Caco-2 (cell line): ENCODE measurements at regions not wholly inside any gene's neighbourhood (a gene's known extent, or its start where the extent isn't known, plus 50 kb on each side); places are given as distances from the start of the nearest gene placed in this dataset.
"Not testable (repeated sequence)": the region's sequence is repeated elsewhere in the genome, so short reads cannot be mapped to it uniquely, and the experiment has no call there.

Source experiments
- BruUV-seq: library from RNA; stranded (reverse); fragments of 400-500 nt; replicated peaks from 2 replicates; lab custom pipeline; 2021; lab: Mats Ljungman, UMichigan
- CTCF ChIA-PET: fragments of 300-600 bp; sonication (Branson Sonifier 250); formaldehyde crosslinking; loops from one replicate; lab custom pipeline; 2022; ENCODE audit warnings: antibody characterized with exemption; lab: Charles Lee
- POLR2A ChIA-PET: fragments of 300-600 bp; sonication (Branson Sonifier 250); formaldehyde crosslinking; loops from one replicate; lab custom pipeline; 2022; ENCODE audit warnings: antibody characterized with exemption; lab: Charles Lee
- DNase-seq, 2 experiments: peaks; one replicate each; pipeline versions ENCODE4 v3.0.0 to v3.0.0-alpha.2; 2020 to 2022
- H3K27me3 ChIP-seq: replicated peaks from 2 replicates; pipeline ENCODE4 v1.6.0; 2011; ENCODE audit warnings: low read length; ENCODE audit not compliant: control insufficient read depth, insufficient read depth
- H3K36me3 ChIP-seq: 2 replicates; pipeline ENCODE4 v1.5.1; 2011; ENCODE audit warnings: low read length; ENCODE audit not compliant: control insufficient read depth, insufficient read depth
- H3K4me1 ChIP-seq: fragments of 250-450 bp; sonication (Bioruptor Pico); 2 replicates; pipeline ENCODE4 v1.5.1; 2020; ENCODE audit warnings: mild to moderate bottlenecking
- H3K4me3 ChIP-seq: 2 replicates; pipeline ENCODE4 v1.5.1; 2011; ENCODE audit warnings: low read depth, mild to moderate bottlenecking, control low read depth, low read length
- H3K9me3 ChIP-seq: fragments of 250-450 bp; sonication (Bioruptor Pico); 2 replicates; pipeline ENCODE4 v1.5.1; 2020; ENCODE audit warnings: mild to moderate bottlenecking, moderate library complexity
- H3K27ac Mint-ChIP-seq: one replicate; pipeline ENCODE4 v1.8.0; 2022; ENCODE audit warnings: mixed read lengths; ENCODE audit not compliant: unreplicated experiment
- H3K27me3 Mint-ChIP-seq: one replicate; pipeline ENCODE4 v1.8.0; 2022; ENCODE audit warnings: mixed read lengths; ENCODE audit not compliant: insufficient read depth, unreplicated experiment
- H3K36me3 Mint-ChIP-seq: one replicate; pipeline ENCODE4 v1.8.0; 2022; ENCODE audit warnings: mild to moderate bottlenecking, mixed read lengths; ENCODE audit not compliant: insufficient read depth, unreplicated experiment
- H3K4me1 Mint-ChIP-seq: one replicate; pipeline ENCODE4 v1.8.0; 2022; ENCODE audit warnings: low read depth, mixed read lengths; ENCODE audit not compliant: unreplicated experiment
- H3K4me3 Mint-ChIP-seq: one replicate; pipeline ENCODE4 v1.8.0; 2022; ENCODE audit warnings: mild to moderate bottlenecking, moderate library complexity, mixed read lengths; ENCODE audit not compliant: unreplicated experiment
- H3K9me3 Mint-ChIP-seq: one replicate; pipeline ENCODE4 v1.8.0; 2022; ENCODE audit warnings: mixed read lengths; ENCODE audit not compliant: unreplicated experiment
- CTCF ChIP-seq, 2 experiments: fragments of 200-600 bp in 1 of 2; IDR thresholded peaks; 1 replicate in 1 of 2; 2 replicates in 1 of 2; pipeline versions ENCODE4 v1.5.1 to v1.8.0; 2011 to 2022; ENCODE audit warnings: antibody characterized with exemption in 1 of 2, control low read depth in 1 of 2, inconsistent platforms in 1 of 2, low read depth in 1 of 2, low read length in 1 of 2, mild to moderate bottlenecking in 1 of 2, moderate library complexity in 1 of 2; ENCODE audit not compliant: insufficient read depth in 1 of 2, severe bottlenecking in 1 of 2, unreplicated experiment in 1 of 2
- intact Hi-C: fragments of 100-400 bp; cut with micrococcal nuclease; formaldehyde crosslinking; loops from one replicate; pipeline ENCODE4 v1.10.0; 2022; ENCODE audit not compliant: unreplicated experiment

GRCh38 chr6:9697263-9697931, 717.5 kb downstream of the TFAP2A start:
- no peaks in the 10 kb centered on the region for H3K9me3 ChIP-seq
- H3K9me3 Mint-ChIP-seq, result peaks cover 24% of the 10 kb centered on the region
- POLR2A ChIA-PET, result no interaction called here
- CTCF ChIA-PET, result no interaction called here
- H3K4me3 Mint-ChIP-seq, result no peak overlapping the region
- intact Hi-C loops, result no loop called here
- no peak for TF ChIP-seq CTCF (IDR thresholded peaks at IDR 0.05; ENCODE audit: insufficient read depth in 1 of 2, low read depth in 1 of 2, low read length in 1 of 2, severe bottlenecking in 1 of 2, unreplicated experiment in 1 of 2)
- no peaks in the 10 kb centered on the region for H3K4me1 Mint-ChIP-seq
- no peaks in the 10 kb centered on the region for H3K27me3 Mint-ChIP-seq
- no peak overlapping the region for H3K27ac Mint-ChIP-seq
- no peaks in the 10 kb centered on the region for H3K4me1 ChIP-seq
- no peaks in the 10 kb centered on the region; the same call in 1 of the 2 replicates for H3K36me3 ChIP-seq
- no peak overlapping the region for H3K4me3 ChIP-seq
- no TSS peak for BruUV-seq
- no peak for DNase-seq
- H3K36me3 Mint-ChIP-seq, result peaks cover 5% of the 10 kb centered on the region
- no peaks in the 10 kb centered on the region for H3K27me3 ChIP-seq

GRCh38 chr6:9690388-9690787, 724.5 kb downstream of the TFAP2A start:
- no peak for TF ChIP-seq CTCF (IDR thresholded peaks at IDR 0.05; ENCODE audit: insufficient read depth in 1 of 2, low read depth in 1 of 2, low read length in 1 of 2, severe bottlenecking in 1 of 2, unreplicated experiment in 1 of 2)
- H3K36me3 Mint-ChIP-seq, result no peaks in the 10 kb centered on the region
- H3K4me3 Mint-ChIP-seq, result no peak overlapping the region
- H3K27ac Mint-ChIP-seq, result no peak overlapping the region
- Histone ChIP-seq H3K36me3 (no peaks in the 10 kb centered on the region), H3K4me1 (no peaks in the 10 kb centered on the region), H3K9me3 (no peaks in the 10 kb centered on the region), H3K4me3 (no peak overlapping the region), H3K27me3 (no peaks in the 10 kb centered on the region)
- H3K4me1 Mint-ChIP-seq, result no peaks in the 10 kb centered on the region
- POLR2A ChIA-PET, result no interaction called here
- DNase-seq, result no peak
- CTCF ChIA-PET, result no interaction called here
- intact Hi-C loops, result no loop called here
- BruUV-seq, result no TSS peak
- H3K9me3 Mint-ChIP-seq, result peaks cover 16% of the 10 kb centered on the region
- H3K27me3 Mint-ChIP-seq, result no peaks in the 10 kb centered on the region

- not testable (repeated sequence) for DNase-seq, H3K36me3 Mint-ChIP-seq
Observed at GRCh38 chr6:9680727-9681126, 734.1 kb downstream of the TFAP2A start.

More at GRCh38 chr6:9680727-9681126, 734.1 kb downstream of the TFAP2A start:
- BruUV-seq, H3K27ac Mint-ChIP-seq, CTCF ChIA-PET, POLR2A ChIA-PET, H3K36me3 ChIP-seq, intact Hi-C loops, H3K4me1 ChIP-seq, H3K4me3 Mint-ChIP-seq, H3K9me3 ChIP-seq, H3K4me3 ChIP-seq, H3K27me3 Mint-ChIP-seq, H3K27me3 ChIP-seq, H3K4me1 Mint-ChIP-seq: not testable (repeated sequence)
- peaks cover 21% of the 10 kb centered on the region for H3K9me3 Mint-ChIP-seq
